ENCODE measurements at regions not wholly inside any gene's neighbourhood (a gene's known extent, or its start where the extent isn't known, plus 50 kb on each side); places are given as distances from the start of the nearest gene placed in this dataset.

GRCh38 chr6:157732416-157733161 is 90.5 kb upstream of the SNX9 start:
- TF ChIP-seq CTCF (IDR thresholded peaks at IDR 0.05) (no peak), EP300 (IDR thresholded peaks at IDR 0.05) (no peak), POLR2A (IDR thresholded peaks at IDR 0.05) (no peak)

Data from ovary (tissue), 3 donors.